ENCODE measurements at regions not wholly inside any gene's neighbourhood (a gene's known extent, or its start where the extent isn't known, plus 50 kb on each side); places are given as distances from the start of the nearest gene placed in this dataset.

- TF ChIP-seq TCF12 (IDR thresholded peaks at IDR 0.05; ENCODE audit: low read depth), result no peak
- TF ChIP-seq, protein P1, sequence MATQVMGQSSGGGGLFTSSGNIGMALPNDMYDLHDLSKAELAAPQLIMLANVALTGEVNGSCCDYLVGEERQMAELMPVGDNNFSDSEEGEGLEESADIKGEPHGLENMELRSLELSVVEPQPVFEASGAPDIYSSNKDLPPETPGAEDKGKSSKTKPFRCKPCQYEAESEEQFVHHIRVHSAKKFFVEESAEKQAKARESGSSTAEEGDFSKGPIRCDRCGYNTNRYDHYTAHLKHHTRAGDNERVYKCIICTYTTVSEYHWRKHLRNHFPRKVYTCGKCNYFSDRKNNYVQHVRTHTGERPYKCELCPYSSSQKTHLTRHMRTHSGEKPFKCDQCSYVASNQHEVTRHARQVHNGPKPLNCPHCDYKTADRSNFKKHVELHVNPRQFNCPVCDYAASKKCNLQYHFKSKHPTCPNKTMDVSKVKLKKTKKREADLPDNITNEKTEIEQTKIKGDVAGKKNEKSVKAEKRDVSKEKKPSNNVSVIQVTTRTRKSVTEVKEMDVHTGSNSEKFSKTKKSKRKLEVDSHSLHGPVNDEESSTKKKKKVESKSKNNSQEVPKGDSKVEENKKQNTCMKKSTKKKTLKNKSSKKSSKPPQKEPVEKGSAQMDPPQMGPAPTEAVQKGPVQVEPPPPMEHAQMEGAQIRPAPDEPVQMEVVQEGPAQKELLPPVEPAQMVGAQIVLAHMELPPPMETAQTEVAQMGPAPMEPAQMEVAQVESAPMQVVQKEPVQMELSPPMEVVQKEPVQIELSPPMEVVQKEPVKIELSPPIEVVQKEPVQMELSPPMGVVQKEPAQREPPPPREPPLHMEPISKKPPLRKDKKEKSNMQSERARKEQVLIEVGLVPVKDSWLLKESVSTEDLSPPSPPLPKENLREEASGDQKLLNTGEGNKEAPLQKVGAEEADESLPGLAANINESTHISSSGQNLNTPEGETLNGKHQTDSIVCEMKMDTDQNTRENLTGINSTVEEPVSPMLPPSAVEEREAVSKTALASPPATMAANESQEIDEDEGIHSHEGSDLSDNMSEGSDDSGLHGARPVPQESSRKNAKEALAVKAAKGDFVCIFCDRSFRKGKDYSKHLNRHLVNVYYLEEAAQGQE (IDR thresholded peaks at IDR 0.05; ENCODE audit: low read depth), result no peak
- TF ChIP-seq, protein P2, sequence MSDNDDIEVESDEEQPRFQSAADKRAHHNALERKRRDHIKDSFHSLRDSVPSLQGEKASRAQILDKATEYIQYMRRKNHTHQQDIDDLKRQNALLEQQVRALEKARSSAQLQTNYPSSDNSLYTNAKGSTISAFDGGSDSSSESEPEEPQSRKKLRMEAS (IDR thresholded peaks at IDR 0.05), result no peak
Observed at GRCh38 chr16:88200896-88201185, 181.9 kb upstream of the ZNF469 start.

All from Ishikawa (cell line).